ENCODE measurements at regions not wholly inside any gene's neighbourhood (a gene's known extent, or its start where the extent isn't known, plus 50 kb on each side); places are given as distances from the start of the nearest gene placed in this dataset.

GRCh38 chr20:24291014-24291413, 178.4 kb upstream of the SYNDIG1 start:
- no peak overlapping the region for H3K4me3 ChIP-seq (ENCODE audit: low read depth, low read length)
- DNase-seq (ENCODE audit: low read depth): no peak
- no peak for TF ChIP-seq CTCF (IDR thresholded peaks at IDR 0.05; ENCODE audit: insufficient read depth, low read depth, low read length)

GRCh38 chr20:24289737-24290481, 179.5 kb upstream of the SYNDIG1 start:
- H3K4me3 ChIP-seq (ENCODE audit: low read depth, low read length): no peak overlapping the region
- no peak for TF ChIP-seq CTCF (IDR thresholded peaks at IDR 0.05; ENCODE audit: insufficient read depth, low read depth, low read length)
- DNase-seq (ENCODE audit: low read depth): no peak

GRCh38 chr20:24283186-24283585, 186.2 kb upstream of the SYNDIG1 start:
- H3K4me3 ChIP-seq (ENCODE audit: low read depth, low read length): no peak overlapping the region
- no peak for DNase-seq (ENCODE audit: low read depth)
- TF ChIP-seq CTCF (IDR thresholded peaks at IDR 0.05; ENCODE audit: insufficient read depth, low read depth, low read length): no peak

GRCh38 chr20:24277196-24277595, 192.2 kb upstream of the SYNDIG1 start:
- no peak for DNase-seq (ENCODE audit: low read depth)
- TF ChIP-seq CTCF (IDR thresholded peaks at IDR 0.05; ENCODE audit: insufficient read depth, low read depth, low read length): no peak
- no peak overlapping the region for H3K4me3 ChIP-seq (ENCODE audit: low read depth, low read length)

GRCh38 chr20:24275946-24276705, 193.3 kb upstream of the SYNDIG1 start:
- TF ChIP-seq CTCF (IDR thresholded peaks at IDR 0.05; ENCODE audit: insufficient read depth, low read depth, low read length): no peak
- no peak for DNase-seq (ENCODE audit: low read depth)
- no peak overlapping the region for H3K4me3 ChIP-seq (ENCODE audit: low read depth, low read length)

- TF ChIP-seq CTCF (IDR thresholded peaks at IDR 0.05; ENCODE audit: insufficient read depth, low read depth, low read length): no peak
- no peak for DNase-seq (ENCODE audit: low read depth)
- H3K4me3 ChIP-seq (ENCODE audit: low read depth, low read length): no peak overlapping the region
Measured at GRCh38 chr20:24273251-24273650, 196.2 kb upstream of the SYNDIG1 start.

All from fibroblast of villous mesenchyme (primary cell).